ENCODE measurements at regions not wholly inside any gene's neighbourhood (a gene's known extent, or its start where the extent isn't known, plus 50 kb on each side); places are given as distances from the start of the nearest gene placed in this dataset.
"Not testable (repeated sequence)": the region's sequence is repeated elsewhere in the genome, so short reads cannot be mapped to it uniquely, and the experiment has no call there.

- ATAC-seq (replicated peaks in 1 of 4); H3K27ac ChIP-seq (ENCODE audit: low read length); H3K9me3 Mint-ChIP-seq; DNase-seq; H3K36me3 ChIP-seq (ENCODE audit: control insufficient read depth in 2 of 2, extremely low read depth in 1 of 2, insufficient read depth in 1 of 2, low read length in 1 of 2); H3K27ac Mint-ChIP-seq; H3K4me1 ChIP-seq (ENCODE audit: control insufficient read depth in 1 of 2, extremely low read depth in 1 of 2, insufficient read depth in 2 of 2, low read length in 2 of 2); H3K27me3 Mint-ChIP-seq; H3K4me3 ChIP-seq (ENCODE audit: control insufficient read depth in 1 of 2, extremely low read depth in 1 of 2, low read length in 1 of 2); CTCF ChIA-PET; H3K27me3 ChIP-seq (replicated peaks in 1 of 2; ENCODE audit: control insufficient read depth in 2 of 2, extremely low read depth in 1 of 2, insufficient read depth in 2 of 2, low read length in 1 of 2); H3K4me3 Mint-ChIP-seq; POLR2A ChIA-PET; H3K4me1 Mint-ChIP-seq; H3K9me3 ChIP-seq; H3K36me3 Mint-ChIP-seq: not testable (repeated sequence)
- no CpG with 5 or more reads among the region's 3 CpGs for WGBS (ENCODE audit: insufficient coverage)
Measured at GRCh38 chr3:17816839-17817238, 74.4 kb upstream of the TBC1D5 start.

GRCh38 chr3:17812328-17812727 lies 69.9 kb upstream of the TBC1D5 start:
- POLR2A ChIA-PET; H3K36me3 Mint-ChIP-seq; H3K27me3 ChIP-seq (replicated peaks in 1 of 2; ENCODE audit: control insufficient read depth in 2 of 2, extremely low read depth in 1 of 2, insufficient read depth in 2 of 2, low read length in 1 of 2); H3K4me1 Mint-ChIP-seq; H3K27ac ChIP-seq (ENCODE audit: low read length); H3K9me3 ChIP-seq; ATAC-seq (replicated peaks in 1 of 4); H3K27ac Mint-ChIP-seq; H3K4me1 ChIP-seq (ENCODE audit: control insufficient read depth in 1 of 2, extremely low read depth in 1 of 2, insufficient read depth in 2 of 2, low read length in 2 of 2); H3K9me3 Mint-ChIP-seq; H3K4me3 ChIP-seq (ENCODE audit: control insufficient read depth in 1 of 2, extremely low read depth in 1 of 2, low read length in 1 of 2); CTCF ChIA-PET; DNase-seq; H3K4me3 Mint-ChIP-seq; H3K36me3 ChIP-seq (ENCODE audit: control insufficient read depth in 2 of 2, extremely low read depth in 1 of 2, insufficient read depth in 1 of 2, low read length in 1 of 2): not testable (repeated sequence)
- WGBS (ENCODE audit: insufficient coverage): 81% methylated on average over 4 of the region's 7 CpGs
- peaks cover 11 to 12% of the 10 kb centered on the region in 2 donors for H3K27me3 Mint-ChIP-seq

- Histone ChIP-seq H3K4me3 (ENCODE audit: control insufficient read depth in 1 of 2, extremely low read depth in 1 of 2, low read length in 1 of 2) (no peak overlapping the region), H3K9me3 (no peaks in the 10 kb centered on the region), H3K4me1 (ENCODE audit: control insufficient read depth in 1 of 2, extremely low read depth in 1 of 2, insufficient read depth in 2 of 2, low read length in 2 of 2) (no peaks in the 10 kb centered on the region), H3K36me3 (ENCODE audit: control insufficient read depth in 2 of 2, extremely low read depth in 1 of 2, insufficient read depth in 1 of 2, low read length in 1 of 2) (no peaks in the 10 kb centered on the region), H3K27ac (ENCODE audit: low read length) (no peak overlapping the region), H3K27me3 (replicated peaks in 1 of 2; ENCODE audit: control insufficient read depth in 2 of 2, extremely low read depth in 1 of 2, insufficient read depth in 2 of 2, low read length in 1 of 2) (no peaks in the 10 kb centered on the region)
- Mint-ChIP-seq H3K36me3 (no peaks in the 10 kb centered on the region), H3K27ac (no peak overlapping the region), H3K4me3 (no peak overlapping the region), H3K4me1 (peaks cover 3% of the 10 kb centered on the region in 3 donors), H3K27me3 (peaks cover 11 to 12% of the 10 kb centered on the region in 2 donors), H3K9me3 (no peaks in the 10 kb centered on the region)
- ChIA-PET POLR2A (no interaction called here), CTCF (no interaction called here)
- DNase-seq (no peak), ATAC-seq (replicated peaks in 1 of 4) (no peak)
Measured at GRCh38 chr3:17811646-17812045, 69.2 kb upstream of the TBC1D5 start.

GRCh38 chr3:17810759-17811158 lies 68.3 kb upstream of the TBC1D5 start:
- no peaks in the 10 kb centered on the region for H3K36me3 Mint-ChIP-seq
- no peak overlapping the region for H3K27ac Mint-ChIP-seq

GRCh38 chr3:17808994-17809393 lies 66.6 kb upstream of the TBC1D5 start:
- H3K4me3 ChIP-seq (ENCODE audit: control insufficient read depth in 1 of 2, extremely low read depth in 1 of 2, low read length in 1 of 2): no peak overlapping the region
- DNase-seq (no peak), ATAC-seq (replicated peaks in 1 of 4) (no peak)
- H3K36me3 ChIP-seq (ENCODE audit: control insufficient read depth in 2 of 2, extremely low read depth in 1 of 2, insufficient read depth in 1 of 2, low read length in 1 of 2): no peaks in the 10 kb centered on the region
- H3K27ac Mint-ChIP-seq: no peak overlapping the region
- no peaks in the 10 kb centered on the region for H3K9me3 Mint-ChIP-seq
- no peak overlapping the region for H3K4me3 Mint-ChIP-seq
- POLR2A ChIA-PET: no interaction called here
- H3K9me3 ChIP-seq: no peaks in the 10 kb centered on the region
- peaks cover 9 to 14% (median 12%) of the 10 kb centered on the region in 3 donors for H3K4me1 Mint-ChIP-seq
- H3K27me3 Mint-ChIP-seq: peaks cover 12% of the 10 kb centered on the region in 2 donors
- H3K4me1 ChIP-seq (ENCODE audit: control insufficient read depth in 1 of 2, extremely low read depth in 1 of 2, insufficient read depth in 2 of 2, low read length in 2 of 2): no peaks in the 10 kb centered on the region
- no peaks in the 10 kb centered on the region for H3K27me3 ChIP-seq (replicated peaks in 1 of 2; ENCODE audit: control insufficient read depth in 2 of 2, extremely low read depth in 1 of 2, insufficient read depth in 2 of 2, low read length in 1 of 2)
- H3K36me3 Mint-ChIP-seq: no peaks in the 10 kb centered on the region
- CTCF ChIA-PET: no interaction called here
- H3K27ac ChIP-seq (ENCODE audit: low read length): no peak overlapping the region

More at GRCh38 chr3:17810759-17811158, 68.3 kb upstream of the TBC1D5 start:
- Histone ChIP-seq H3K9me3 (no peaks in the 10 kb centered on the region), H3K36me3 (ENCODE audit: control insufficient read depth in 2 of 2, extremely low read depth in 1 of 2, insufficient read depth in 1 of 2, low read length in 1 of 2) (no peaks in the 10 kb centered on the region), H3K27me3 (replicated peaks in 1 of 2; ENCODE audit: control insufficient read depth in 2 of 2, extremely low read depth in 1 of 2, insufficient read depth in 2 of 2, low read length in 1 of 2) (no peaks in the 10 kb centered on the region), H3K4me3 (ENCODE audit: control insufficient read depth in 1 of 2, extremely low read depth in 1 of 2, low read length in 1 of 2) (no peak overlapping the region), H3K4me1 (ENCODE audit: control insufficient read depth in 1 of 2, extremely low read depth in 1 of 2, insufficient read depth in 2 of 2, low read length in 2 of 2) (no peaks in the 10 kb centered on the region), H3K27ac (ENCODE audit: low read length) (no peak overlapping the region)
- Mint-ChIP-seq H3K4me3 (no peak overlapping the region), H3K9me3 (no peaks in the 10 kb centered on the region), H3K4me1 (peaks cover 9 to 12% (median 11%) of the 10 kb centered on the region in 3 donors), H3K27me3 (peaks cover 12% of the 10 kb centered on the region in 2 donors)
- CTCF ChIA-PET: no interaction called here
- ATAC-seq (replicated peaks in 1 of 4) (no peak), DNase-seq (no peak)
- POLR2A ChIA-PET: no interaction called here

GRCh38 chr3:17806876-17807275 lies 64.4 kb upstream of the TBC1D5 start:
- H3K4me3 Mint-ChIP-seq: no peak overlapping the region
- H3K27ac Mint-ChIP-seq: no peak overlapping the region
- H3K9me3 Mint-ChIP-seq: no peaks in the 10 kb centered on the region
- Histone ChIP-seq H3K36me3 (ENCODE audit: control insufficient read depth in 2 of 2, extremely low read depth in 1 of 2, insufficient read depth in 1 of 2, low read length in 1 of 2) (no peaks in the 10 kb centered on the region), H3K4me1 (ENCODE audit: control insufficient read depth in 1 of 2, extremely low read depth in 1 of 2, insufficient read depth in 2 of 2, low read length in 2 of 2) (no peaks in the 10 kb centered on the region), H3K4me3 (ENCODE audit: control insufficient read depth in 1 of 2, extremely low read depth in 1 of 2, low read length in 1 of 2) (no peak overlapping the region), H3K27me3 (replicated peaks in 1 of 2; ENCODE audit: control insufficient read depth in 2 of 2, extremely low read depth in 1 of 2, insufficient read depth in 2 of 2, low read length in 1 of 2) (no peaks in the 10 kb centered on the region), H3K27ac (ENCODE audit: low read length) (no peak overlapping the region), H3K9me3 (no peaks in the 10 kb centered on the region)
- ATAC-seq (replicated peaks in 1 of 4): no peak
- DNase-seq: no peak
- CTCF ChIA-PET: interaction anchor here in 1 of 2 donors (0.6 kb wide), 1 partner anchor 16 kb away, joined by 3 read pairs; no protein-coding TSS in a partner anchor
- POLR2A ChIA-PET: no interaction called here
- H3K4me1 Mint-ChIP-seq: peaks cover 9 to 14% (median 12%) of the 10 kb centered on the region in 3 donors
- no peaks in the 10 kb centered on the region for H3K36me3 Mint-ChIP-seq
- peaks cover 12% of the 10 kb centered on the region in 2 donors for H3K27me3 Mint-ChIP-seq
- no CpG with 5 or more reads among the region's 1 CpG for WGBS (ENCODE audit: insufficient coverage)

- no peaks in the 10 kb centered on the region for H3K9me3 ChIP-seq
- Mint-ChIP-seq H3K9me3 (no peaks in the 10 kb centered on the region), H3K4me1 (peaks cover 9 to 14% (median 12%) of the 10 kb centered on the region in 3 donors), H3K36me3 (no peaks in the 10 kb centered on the region), H3K27me3 (peaks cover 12% of the 10 kb centered on the region in 2 donors), H3K27ac (no peak overlapping the region), H3K4me3 (no peak overlapping the region)
- no peaks in the 10 kb centered on the region for H3K36me3 ChIP-seq (ENCODE audit: control insufficient read depth in 2 of 2, extremely low read depth in 1 of 2, insufficient read depth in 1 of 2, low read length in 1 of 2)
- no peak overlapping the region for H3K27ac ChIP-seq (ENCODE audit: low read length)
- POLR2A ChIA-PET: no interaction called here
- peak in 17 of 35 experiments; percentile 2 to 57 (median 12) for DNase-seq
- no peaks in the 10 kb centered on the region for H3K27me3 ChIP-seq (replicated peaks in 1 of 2; ENCODE audit: control insufficient read depth in 2 of 2, extremely low read depth in 1 of 2, insufficient read depth in 2 of 2, low read length in 1 of 2)
- no peak overlapping the region for H3K4me3 ChIP-seq (ENCODE audit: control insufficient read depth in 1 of 2, extremely low read depth in 1 of 2, low read length in 1 of 2)
- CTCF ChIA-PET: no interaction called here
- H3K4me1 ChIP-seq (ENCODE audit: control insufficient read depth in 1 of 2, extremely low read depth in 1 of 2, insufficient read depth in 2 of 2, low read length in 2 of 2): no peaks in the 10 kb centered on the region
- peak; percentile 69 to 91 (median 90) for ATAC-seq (replicated peaks in 1 of 4)
- 27% methylated on average over 3 of the region's 5 CpGs for WGBS (ENCODE audit: insufficient coverage)
Measured at GRCh38 chr3:17806201-17806600, 63.8 kb upstream of the TBC1D5 start.
